ENCODE measurements at regions not wholly inside any gene's neighbourhood (a gene's known extent, or its start where the extent isn't known, plus 50 kb on each side); places are given as distances from the start of the nearest gene placed in this dataset.

GRCh38 chr1:59075021-59075420 is 221.9 kb upstream of the FGGY start:
- no peak for DNase-seq (ENCODE audit: low spot score in 2 of 2)
- TF ChIP-seq, protein P1, sequence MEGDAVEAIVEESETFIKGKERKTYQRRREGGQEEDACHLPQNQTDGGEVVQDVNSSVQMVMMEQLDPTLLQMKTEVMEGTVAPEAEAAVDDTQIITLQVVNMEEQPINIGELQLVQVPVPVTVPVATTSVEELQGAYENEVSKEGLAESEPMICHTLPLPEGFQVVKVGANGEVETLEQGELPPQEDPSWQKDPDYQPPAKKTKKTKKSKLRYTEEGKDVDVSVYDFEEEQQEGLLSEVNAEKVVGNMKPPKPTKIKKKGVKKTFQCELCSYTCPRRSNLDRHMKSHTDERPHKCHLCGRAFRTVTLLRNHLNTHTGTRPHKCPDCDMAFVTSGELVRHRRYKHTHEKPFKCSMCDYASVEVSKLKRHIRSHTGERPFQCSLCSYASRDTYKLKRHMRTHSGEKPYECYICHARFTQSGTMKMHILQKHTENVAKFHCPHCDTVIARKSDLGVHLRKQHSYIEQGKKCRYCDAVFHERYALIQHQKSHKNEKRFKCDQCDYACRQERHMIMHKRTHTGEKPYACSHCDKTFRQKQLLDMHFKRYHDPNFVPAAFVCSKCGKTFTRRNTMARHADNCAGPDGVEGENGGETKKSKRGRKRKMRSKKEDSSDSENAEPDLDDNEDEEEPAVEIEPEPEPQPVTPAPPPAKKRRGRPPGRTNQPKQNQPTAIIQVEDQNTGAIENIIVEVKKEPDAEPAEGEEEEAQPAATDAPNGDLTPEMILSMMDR (IDR thresholded peaks at IDR 0.05): no peak
- TF ChIP-seq POLR2A (IDR thresholded peaks at IDR 0.05): no peak
- no peak overlapping the region for H3K4me3 ChIP-seq (ENCODE audit: low read depth, poor library complexity, severe bottlenecking)
- WGBS, 2 donors: 86 to 91% methylated on average over 6 of the region's 6 CpGs
- intact Hi-C loops (cut with DNase I; ENCODE audit: low total_unique reads): no loop called here

- no peak overlapping the region for H3K4me3 ChIP-seq (ENCODE audit: low read depth, poor library complexity, severe bottlenecking)
- TF ChIP-seq, protein P1 (IDR thresholded peaks at IDR 0.05): no peak
- no peak for TF ChIP-seq POLR2A (IDR thresholded peaks at IDR 0.05)
- DNase-seq (ENCODE audit: low spot score in 2 of 2): no peak
- WGBS, 2 donors: 82 to 86% methylated on average over 1 of the region's 1 CpG
- intact Hi-C loops (cut with DNase I; ENCODE audit: low total_unique reads): no loop called here
Measured at GRCh38 chr1:59076612-59077011, 220.3 kb upstream of the FGGY start.

DNA sequence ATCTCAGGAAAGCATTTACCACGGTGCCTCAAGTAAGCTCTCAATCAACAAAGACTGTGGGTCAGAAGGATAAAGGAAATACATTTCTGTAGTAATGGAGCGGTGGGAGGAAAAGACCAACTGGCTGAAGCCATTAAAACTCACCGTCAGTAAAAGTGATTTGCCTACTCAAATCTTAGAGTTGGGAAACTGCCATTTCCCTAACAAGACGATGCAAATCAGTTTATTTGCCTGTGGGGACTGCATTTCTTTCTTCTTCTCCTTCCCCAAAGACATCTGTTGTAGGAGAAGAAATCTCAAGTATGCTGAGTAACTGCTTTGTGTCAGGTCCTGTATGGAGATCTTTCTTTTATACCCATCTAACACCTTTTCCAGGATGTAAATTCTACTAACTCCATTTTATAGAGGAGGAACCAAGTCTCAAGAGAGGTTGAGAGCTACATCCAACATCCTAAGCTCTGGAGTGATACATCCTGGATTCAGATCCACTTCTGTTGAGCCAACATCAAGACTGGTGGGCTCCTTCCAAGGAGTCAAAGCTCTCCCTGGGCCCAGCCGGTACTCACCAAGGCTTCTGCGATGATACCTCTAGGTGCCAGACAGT is 219.3 kb upstream of the FGGY start:
- WGBS, 2 donors: 73 to 77% methylated on average over 6 of the region's 6 CpGs
- H3K4me3 ChIP-seq (ENCODE audit: low read depth, poor library complexity, severe bottlenecking): no peak overlapping the region
- intact Hi-C loops (cut with DNase I; ENCODE audit: low total_unique reads): no loop called here
- no peak for DNase-seq (ENCODE audit: low spot score in 2 of 2)
- TF ChIP-seq, protein P1 (IDR thresholded peaks at IDR 0.05): no peak
- no peak for TF ChIP-seq POLR2A (IDR thresholded peaks at IDR 0.05)

DNA sequence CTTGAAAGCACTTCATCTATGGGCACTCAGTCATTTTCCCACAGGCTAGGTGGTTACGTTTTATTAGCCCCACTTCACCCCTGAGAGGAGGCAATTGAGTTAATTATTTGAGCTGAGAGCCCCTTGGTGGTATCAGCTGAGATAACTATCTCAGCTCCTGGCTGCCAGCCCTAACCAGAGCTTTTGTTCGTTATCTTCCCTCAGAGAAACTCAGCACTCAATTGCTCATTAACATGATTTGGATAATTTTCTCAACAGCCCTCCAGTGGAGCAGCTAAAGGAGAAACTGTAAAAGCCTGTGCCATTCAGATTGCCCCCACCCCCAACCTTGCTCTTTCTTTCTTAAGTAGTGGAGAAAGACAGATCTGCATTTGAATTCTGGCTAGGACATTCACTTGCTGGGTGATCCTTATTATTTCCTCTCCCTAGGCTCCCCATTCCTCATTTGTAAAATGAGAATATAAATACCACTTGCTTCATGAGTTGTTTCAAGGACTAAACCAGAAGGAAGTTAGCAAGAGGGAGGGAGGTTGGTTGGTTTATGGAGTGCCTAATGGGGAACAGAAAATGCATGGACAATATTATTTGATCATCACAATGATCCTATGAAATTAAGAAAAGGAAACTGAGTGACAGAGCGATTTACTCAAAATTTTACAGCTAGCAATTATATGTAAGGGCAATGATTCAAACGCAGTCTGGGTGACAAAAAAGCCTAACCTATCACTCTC is 218.7 kb upstream of the FGGY start:
- H3K4me3 ChIP-seq (ENCODE audit: low read depth, poor library complexity, severe bottlenecking): no peak overlapping the region
- intact Hi-C loops (cut with DNase I; ENCODE audit: low total_unique reads): no loop called here
- DNase-seq (ENCODE audit: low spot score in 2 of 2): no peak
- no peak for TF ChIP-seq POLR2A (IDR thresholded peaks at IDR 0.05)
- TF ChIP-seq, protein P1 (IDR thresholded peaks at IDR 0.05): no peak
- 48 to 75% methylated on average over 4 of the region's 4 CpGs for WGBS, 2 donors

DNA sequence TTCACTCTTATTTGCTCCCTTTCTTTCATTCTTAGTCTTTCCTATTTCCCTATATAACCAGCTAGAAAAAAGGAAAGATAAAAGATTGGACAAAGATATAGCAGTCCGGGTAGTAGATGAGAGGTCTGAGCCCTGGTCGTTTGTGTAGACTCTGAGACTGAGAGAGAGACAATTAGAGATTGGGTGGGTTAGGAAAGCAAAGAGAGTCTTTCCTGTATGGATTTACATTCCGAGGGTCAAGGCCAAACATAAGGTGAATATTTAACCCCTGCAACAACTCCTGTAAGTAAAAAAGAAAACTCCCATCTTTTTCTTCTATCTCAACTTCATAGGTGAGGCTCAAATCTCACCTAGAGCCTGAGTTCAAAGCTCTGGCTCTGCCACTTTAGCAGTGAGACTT is 218.0 kb upstream of the FGGY start:
- WGBS, 2 donors: 69 to 74% methylated on average over 3 of the region's 3 CpGs
- H3K4me3 ChIP-seq (ENCODE audit: low read depth, poor library complexity, severe bottlenecking): no peak overlapping the region
- no peak for DNase-seq (ENCODE audit: low spot score in 2 of 2)
- intact Hi-C loops (cut with DNase I; ENCODE audit: low total_unique reads): no loop called here
- TF ChIP-seq, protein P1 (IDR thresholded peaks at IDR 0.05): no peak
- TF ChIP-seq POLR2A (IDR thresholded peaks at IDR 0.05): no peak

Data from lower leg skin (tissue), 4 donors.